Stomach (tissue), 8 donors: ENCODE measurements at regions not wholly inside any gene's neighbourhood (a gene's known extent, or its start where the extent isn't known, plus 50 kb on each side); places are given as distances from the start of the nearest gene placed in this dataset.
A peak's percentile ranks its signal among the peaks of the same experiment; 100 is the strongest.

Experiments
- DNase-seq, 2 donors: peaks; one replicate each; pipeline versions ENCODE4 v3.0.0 to v3.0.0-alpha.2; 2013 to 2019
- H3K27ac ChIP-seq, 5 donors: fragments of 200-600 bp in 4 of 5; sonication (generic) in 4 of 5; one replicate each; pipeline ENCODE4 v1.5.1; 2013 to 2019; ENCODE audit warnings: mild to moderate bottlenecking in 1 of 5, moderate library complexity in 1 of 5
- H3K27me3 ChIP-seq, 3 donors: fragments of 200-600 bp; sonication (generic); one replicate each; pipeline ENCODE4 v1.5.1; 2017 to 2019; ENCODE audit warnings: mixed run types in 1 of 3
- H3K36me3 ChIP-seq, 4 donors: fragments of 200-600 bp; sonication (generic); 1 replicate in 3 of 4; 2 replicates in 1 of 4; pipeline ENCODE4 v1.5.1; 2016 to 2019
- H3K4me1 ChIP-seq, 4 donors: fragments of 200-600 bp; sonication (generic); one replicate each; pipeline ENCODE4 v1.5.1; 2016 to 2019
- H3K4me3 ChIP-seq, 4 donors: fragments of 200-600 bp; sonication (generic) in 3 of 4; one replicate each; pipeline ENCODE4 v1.5.1; 2016 to 2019; ENCODE audit warnings: mild to moderate bottlenecking in 1 of 4
- H3K9me3 ChIP-seq, 4 donors: fragments of 200-600 bp; sonication (generic); one replicate each; pipeline ENCODE4 v1.5.1; 2016 to 2019
- CTCF ChIP-seq, 7 experiments: fragments of 450-650 bp in 4 of 7; fragments of 200-600 bp in 3 of 7; sonication (generic) in 3 of 7; IDR thresholded peaks; one replicate each; pipeline ENCODE4 v1.5.1; 2016 to 2019; ENCODE audit warnings: antibody characterized with exemption in 7 of 7, control low read depth in 2 of 7, mild to moderate bottlenecking in 1 of 7
- EP300 ChIP-seq: sonication (generic); formaldehyde crosslinking; IDR thresholded peaks from one replicate; pipeline ENCODE4 v1.6.1; 2017; ENCODE audit warnings: antibody characterized with exemption
- POLR2A ChIP-seq, 4 donors: fragments of 450-650 bp; IDR thresholded peaks; one replicate each; pipeline ENCODE4 v1.6.1; 2016; ENCODE audit warnings: antibody characterized with exemption in 4 of 4, control low read depth in 2 of 4, mild to moderate bottlenecking in 1 of 4, moderate library complexity in 1 of 4
- POLR2AphosphoS5 ChIP-seq, 3 donors: sonication (generic); formaldehyde crosslinking; IDR thresholded peaks; one replicate each; pipeline ENCODE4 v1.6.1; 2016; ENCODE audit warnings: antibody characterized with exemption in 3 of 3
- WGBS, 5 donors: extraction: QIAGEN DNeasy Blood & Tissue Kit in 3 of 5; methylation state at CpG; one replicate each; pipeline versions ENCODE4 v1.1.5 to v1.1.7; 2013 to 2018; 5-methylcytosine and 5-hydroxymethylcytosine counted together
- intact Hi-C: fragments of 100-400 bp; cut with DNase I; formaldehyde crosslinking; loops from one replicate; pipeline ENCODE4 v1.15.1; 2023; ENCODE audit warnings: low total_unique reads
- donor health status: healthy with polysubstance abuse.
- donor health status: Bipolar disorder and iron deficiency.
- donor health status: healthy.

- intact Hi-C loops, result no loop called here
Observed at GRCh38 chr2:105597011-105597805, 147.5 kb upstream of the NCK2 start.

DNA sequence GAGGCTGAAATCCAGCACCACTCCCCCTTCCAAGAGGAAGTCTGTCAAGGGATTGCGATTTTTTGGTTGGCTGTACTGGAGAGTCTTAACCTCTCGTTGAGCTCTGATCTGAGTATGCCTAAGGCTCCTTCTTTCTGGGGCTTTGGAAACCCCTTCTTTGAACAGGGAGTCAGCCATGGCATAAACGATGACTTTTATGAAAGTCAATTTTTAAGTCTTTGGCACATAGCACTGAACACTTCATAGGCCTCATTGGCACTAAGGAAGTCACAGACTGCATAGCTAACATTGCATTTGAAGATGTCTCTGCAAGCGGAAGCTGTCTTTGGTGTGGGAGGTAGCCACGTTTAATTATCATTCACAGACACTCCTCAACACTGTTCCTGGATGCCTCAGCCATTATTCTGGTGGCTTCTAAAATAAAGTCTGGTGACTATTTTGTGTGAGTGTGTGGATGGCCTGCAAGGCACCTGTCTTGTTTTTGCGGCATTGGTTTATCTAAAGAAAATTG lies 148.2 kb upstream of the NCK2 start:
- Histone ChIP-seq H3K27me3 (no peaks in the 10 kb centered on the region), H3K4me1 (peaks cover 0 to 14% (median 11%) of the 10 kb centered on the region in 4 donors), H3K36me3 (no peaks in the 10 kb centered on the region), H3K9me3 (no peaks in the 10 kb centered on the region), H3K4me3 (no peak overlapping the region), H3K27ac (no peak overlapping the region)
- WGBS, 5 donors, result 92 to 95% (median 93%) methylated on average over 6 of the region's 6 CpGs
- intact Hi-C loops, result no loop called here
- DNase-seq, result no peak
- TF ChIP-seq CTCF (IDR thresholded peaks at IDR 0.05) (no peak), EP300 (no peak), POLR2AphosphoS5 (IDR thresholded peaks at IDR 0.05) (no peak), POLR2A (IDR thresholded peaks at IDR 0.05) (no peak)

More at GRCh38 chr2:105597011-105597805, 147.5 kb upstream of the NCK2 start:
- DNase-seq, result no peak
- TF ChIP-seq POLR2A (IDR thresholded peaks at IDR 0.05) (no peak), CTCF (IDR thresholded peaks at IDR 0.05) (no peak), EP300 (no peak), POLR2AphosphoS5 (IDR thresholded peaks at IDR 0.05) (no peak)
- no peaks in the 10 kb centered on the region for H3K36me3 ChIP-seq
- no peaks in the 10 kb centered on the region for H3K9me3 ChIP-seq
- WGBS, 5 donors, result 92 to 97% (median 94%) methylated on average over 15 of the region's 15 CpGs
- H3K4me3 ChIP-seq, result no peak overlapping the region
- H3K27ac ChIP-seq, result peak overlapping the region in 1 of 5 donors; percentile 14
- peaks cover 0 to 18% (median 13%) of the 10 kb centered on the region in 4 donors for H3K4me1 ChIP-seq
- no peaks in the 10 kb centered on the region for H3K27me3 ChIP-seq

- Histone ChIP-seq H3K9me3 (no peaks in the 10 kb centered on the region), H3K4me3 (no peak overlapping the region), H3K4me1 (peaks cover 0 to 4% (median 2%) of the 10 kb centered on the region in 4 donors), H3K27ac (no peak overlapping the region), H3K36me3 (no peaks in the 10 kb centered on the region), H3K27me3 (no peaks in the 10 kb centered on the region)
- intact Hi-C loops, result no loop called here
- DNase-seq, result no peak
- WGBS, 5 donors, result 78 to 85% (median 83%) methylated on average over 5 to 8 of the region's 8 CpGs
- TF ChIP-seq POLR2A (IDR thresholded peaks at IDR 0.05) (no peak), CTCF (IDR thresholded peaks at IDR 0.05) (no peak)
Observed at GRCh38 chr2:105595536-105595935, 149.2 kb upstream of the NCK2 start.

- H3K27ac ChIP-seq, result no peak overlapping the region
- 90 to 96% (median 92%) methylated on average over 9 to 11 of the region's 11 CpGs for WGBS, 5 donors
Observed at GRCh38 chr2:105593221-105593967, 151.3 kb upstream of the NCK2 start.

More at GRCh38 chr2:105593221-105593967, 151.3 kb upstream of the NCK2 start:
- Histone ChIP-seq H3K27me3 (no peaks in the 10 kb centered on the region), H3K36me3 (no peaks in the 10 kb centered on the region), H3K4me3 (no peak overlapping the region), H3K4me1 (no peaks in the 10 kb centered on the region), H3K9me3 (peaks cover 0 to 13% (median 5%) of the 10 kb centered on the region in 4 donors)
- no peak for TF ChIP-seq POLR2AphosphoS5 (IDR thresholded peaks at IDR 0.05)
- no peak for TF ChIP-seq EP300
- TF ChIP-seq POLR2A (IDR thresholded peaks at IDR 0.05), result no peak
- no peak for TF ChIP-seq CTCF (IDR thresholded peaks at IDR 0.05)
- DNase-seq, result no peak
- intact Hi-C loops, result no loop called here
